ENCODE measurements at regions not wholly inside any gene's neighbourhood (a gene's known extent, or its start where the extent isn't known, plus 50 kb on each side); places are given as distances from the start of the nearest gene placed in this dataset.
"Not testable (repeated sequence)": the region's sequence is repeated elsewhere in the genome, so short reads cannot be mapped to it uniquely, and the experiment has no call there.

- no peak for DNase-seq (ENCODE audit: low read depth)
- H3K4me3 ChIP-seq (ENCODE audit: control insufficient read depth, low read depth, low read length) = no peak overlapping the region
- no peak for TF ChIP-seq CTCF (IDR thresholded peaks at IDR 0.05; ENCODE audit: control insufficient read depth, insufficient read depth, low read depth, low read length, missing control alignments)
Measured at GRCh38 chr18:30675493-30675892, 367.0 kb downstream of the DSC3 start.

GRCh38 chr18:30675072-30675471 lies 367.5 kb downstream of the DSC3 start:
- no peak for TF ChIP-seq CTCF (IDR thresholded peaks at IDR 0.05; ENCODE audit: control insufficient read depth, insufficient read depth, low read depth, low read length, missing control alignments)
- H3K4me3 ChIP-seq (ENCODE audit: control insufficient read depth, low read depth, low read length) = no peak overlapping the region
- DNase-seq (ENCODE audit: low read depth) = no peak

- no peak for DNase-seq (ENCODE audit: low read depth)
- H3K4me3 ChIP-seq (ENCODE audit: control insufficient read depth, low read depth, low read length) = no peak overlapping the region
- no peak for TF ChIP-seq CTCF (IDR thresholded peaks at IDR 0.05; ENCODE audit: control insufficient read depth, insufficient read depth, low read depth, low read length, missing control alignments)
Measured at GRCh38 chr18:30674596-30674995, 367.9 kb downstream of the DSC3 start.

GRCh38 chr18:30672439-30672838 lies 370.1 kb downstream of the DSC3 start:
- DNase-seq (ENCODE audit: low read depth); H3K4me3 ChIP-seq (ENCODE audit: control insufficient read depth, low read depth, low read length): not testable (repeated sequence)

GRCh38 chr18:30658306-30658705 lies 384.2 kb downstream of the DSC3 start:
- DNase-seq (ENCODE audit: low read depth) = no peak
- no peak for TF ChIP-seq CTCF (IDR thresholded peaks at IDR 0.05; ENCODE audit: control insufficient read depth, insufficient read depth, low read depth, low read length, missing control alignments)
- H3K4me3 ChIP-seq (ENCODE audit: control insufficient read depth, low read depth, low read length) = no peak overlapping the region

GRCh38 chr18:30652387-30652786 lies 390.2 kb downstream of the DSC3 start:
- no peak for TF ChIP-seq CTCF (IDR thresholded peaks at IDR 0.05; ENCODE audit: control insufficient read depth, insufficient read depth, low read depth, low read length, missing control alignments)
- DNase-seq (ENCODE audit: low read depth) = no peak
- no peak overlapping the region for H3K4me3 ChIP-seq (ENCODE audit: control insufficient read depth, low read depth, low read length)

- H3K4me3 ChIP-seq (ENCODE audit: control insufficient read depth, low read depth, low read length) = no peak overlapping the region
- no peak for DNase-seq (ENCODE audit: low read depth)
- TF ChIP-seq CTCF (IDR thresholded peaks at IDR 0.05; ENCODE audit: control insufficient read depth, insufficient read depth, low read depth, low read length, missing control alignments) = no peak
Measured at GRCh38 chr18:30650499-30650898, 392.0 kb downstream of the DSC3 start.
